Esophagus muscularis mucosa (tissue), 3 donors: ENCODE measurements at regions not wholly inside any gene's neighbourhood (a gene's known extent, or its start where the extent isn't known, plus 50 kb on each side); places are given as distances from the start of the nearest gene placed in this dataset.

ENCODE experiments used
- CTCF ChIP-seq, 3 experiments: fragments of 200-600 bp in 2 of 3; fragments of 450-650 bp in 1 of 3; sonication (generic) in 2 of 3; IDR thresholded peaks; one replicate each; pipeline ENCODE4 v1.5.1; 2017 to 2019; ENCODE audit warnings: antibody characterized with exemption in 3 of 3, mild to moderate bottlenecking in 2 of 3, moderate library complexity in 1 of 3
- POLR2A ChIP-seq: fragments of 450-650 bp; IDR thresholded peaks from one replicate; pipeline ENCODE4 v1.6.1; 2017; ENCODE audit warnings: antibody characterized with exemption, moderate library complexity, mild to moderate bottlenecking, low read depth

DNA sequence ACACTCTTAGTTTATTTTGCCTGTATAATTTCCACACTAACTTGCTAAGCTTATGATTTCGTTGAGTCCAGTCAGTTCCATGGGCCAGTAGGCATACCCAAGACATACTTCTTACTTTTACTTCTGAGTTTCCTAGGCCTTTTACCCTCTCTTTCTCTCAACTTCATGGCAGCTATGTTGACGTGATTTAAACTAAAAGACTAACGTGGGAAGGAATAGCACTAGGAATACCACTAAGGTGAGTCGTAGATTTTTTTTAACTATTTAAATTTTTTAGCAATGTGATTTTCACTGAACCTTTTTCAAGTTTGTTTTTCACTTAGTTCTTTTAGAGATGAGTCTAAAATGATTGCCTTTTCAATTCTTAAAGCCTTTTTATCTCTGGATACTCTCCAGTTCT is 793.5 kb upstream of the NOVA1 start:
- TF ChIP-seq POLR2A (no peak), CTCF (IDR thresholded peaks at IDR 0.05) (no peak)
